ENCODE measurements at regions not wholly inside any gene's neighbourhood (a gene's known extent, or its start where the extent isn't known, plus 50 kb on each side); places are given as distances from the start of the nearest gene placed in this dataset.
A peak's percentile ranks its signal among the peaks of the same experiment; 100 is the strongest.
"Not testable (repeated sequence)": the region's sequence is repeated elsewhere in the genome, so short reads cannot be mapped to it uniquely, and the experiment has no call there.

GRCh38 chr17:20890338-20890737, 152.5 kb downstream of the USP22 start:
- H3K36me3 ChIP-seq (ENCODE audit: low read depth), result no peaks in the 10 kb centered on the region
- no peaks in the 10 kb centered on the region for H3K27me3 ChIP-seq (ENCODE audit: insufficient read depth, poor library complexity, severe bottlenecking)
- no peak for ATAC-seq (ENCODE audit: low read depth)
- no peaks in the 10 kb centered on the region for H3K4me1 ChIP-seq (ENCODE audit: insufficient read depth, poor library complexity, severe bottlenecking)
- no peak overlapping the region for H3K27ac ChIP-seq (ENCODE audit: poor library complexity, severe bottlenecking)
- DNase-seq (ENCODE audit: low spot score), result no peak
- H3K4me3 ChIP-seq (ENCODE audit: severe bottlenecking), result no peak overlapping the region
- TF ChIP-seq CTCF (IDR thresholded peaks at IDR 0.05; ENCODE audit: poor library complexity, severe bottlenecking), result no peak
- no peaks in the 10 kb centered on the region for H3K9me3 ChIP-seq (ENCODE audit: severe bottlenecking)

GRCh38 chr17:20895426-20895825, 147.4 kb downstream of the USP22 start:
- H3K4me1 ChIP-seq (ENCODE audit: insufficient read depth, poor library complexity, severe bottlenecking); DNase-seq (ENCODE audit: low spot score); H3K9me3 ChIP-seq (ENCODE audit: severe bottlenecking); ATAC-seq (ENCODE audit: low read depth); H3K36me3 ChIP-seq (ENCODE audit: low read depth); H3K4me3 ChIP-seq (ENCODE audit: severe bottlenecking); H3K27me3 ChIP-seq (ENCODE audit: insufficient read depth, poor library complexity, severe bottlenecking); H3K27ac ChIP-seq (ENCODE audit: poor library complexity, severe bottlenecking): not testable (repeated sequence)

GRCh38 chr17:20896153-20896649, 146.6 kb downstream of the USP22 start:
- H3K36me3 ChIP-seq (ENCODE audit: low read depth), result no peaks in the 10 kb centered on the region
- TF ChIP-seq CTCF (IDR thresholded peaks at IDR 0.05; ENCODE audit: poor library complexity, severe bottlenecking), result peak; percentile 12
- DNase-seq (ENCODE audit: low spot score) (no peak), ATAC-seq (ENCODE audit: low read depth) (no peak)
- no peaks in the 10 kb centered on the region for H3K9me3 ChIP-seq (ENCODE audit: severe bottlenecking)
- H3K27me3 ChIP-seq (ENCODE audit: insufficient read depth, poor library complexity, severe bottlenecking), result no peaks in the 10 kb centered on the region
- no peak overlapping the region for H3K4me3 ChIP-seq (ENCODE audit: severe bottlenecking)
- H3K27ac ChIP-seq (ENCODE audit: poor library complexity, severe bottlenecking), result no peak overlapping the region
- H3K4me1 ChIP-seq (ENCODE audit: insufficient read depth, poor library complexity, severe bottlenecking), result no peaks in the 10 kb centered on the region

- not testable (repeated sequence) for DNase-seq (ENCODE audit: low spot score); H3K36me3 ChIP-seq (ENCODE audit: low read depth); H3K27me3 ChIP-seq (ENCODE audit: insufficient read depth, poor library complexity, severe bottlenecking); H3K4me3 ChIP-seq (ENCODE audit: severe bottlenecking); H3K9me3 ChIP-seq (ENCODE audit: severe bottlenecking); ATAC-seq (ENCODE audit: low read depth); H3K27ac ChIP-seq (ENCODE audit: poor library complexity, severe bottlenecking); H3K4me1 ChIP-seq (ENCODE audit: insufficient read depth, poor library complexity, severe bottlenecking)
These were observed 144.1 kb downstream of the USP22 start for GRCh38 chr17:20898726-20899125.

- not testable (repeated sequence) for H3K27ac ChIP-seq (ENCODE audit: poor library complexity, severe bottlenecking); H3K27me3 ChIP-seq (ENCODE audit: insufficient read depth, poor library complexity, severe bottlenecking); H3K9me3 ChIP-seq (ENCODE audit: severe bottlenecking); H3K4me3 ChIP-seq (ENCODE audit: severe bottlenecking); ATAC-seq (ENCODE audit: low read depth); DNase-seq (ENCODE audit: low spot score); H3K36me3 ChIP-seq (ENCODE audit: low read depth); H3K4me1 ChIP-seq (ENCODE audit: insufficient read depth, poor library complexity, severe bottlenecking)
These were observed 140.3 kb downstream of the USP22 start for GRCh38 chr17:20902496-20902895.

- not testable (repeated sequence) for H3K9me3 ChIP-seq (ENCODE audit: severe bottlenecking); H3K36me3 ChIP-seq (ENCODE audit: low read depth); DNase-seq (ENCODE audit: low spot score); H3K4me1 ChIP-seq (ENCODE audit: insufficient read depth, poor library complexity, severe bottlenecking); H3K4me3 ChIP-seq (ENCODE audit: severe bottlenecking); H3K27ac ChIP-seq (ENCODE audit: poor library complexity, severe bottlenecking); H3K27me3 ChIP-seq (ENCODE audit: insufficient read depth, poor library complexity, severe bottlenecking)
- peak; percentile 60; the same call in 2 of the 3 replicates for ATAC-seq (ENCODE audit: low read depth)
These were observed 139.3 kb downstream of the USP22 start for GRCh38 chr17:20903549-20903948.
